Vagina (tissue), 2 donors: ENCODE measurements at regions not wholly inside any gene's neighbourhood (a gene's known extent, or its start where the extent isn't known, plus 50 kb on each side); places are given as distances from the start of the nearest gene placed in this dataset.
"Not testable (repeated sequence)": the region's sequence is repeated elsewhere in the genome, so short reads cannot be mapped to it uniquely, and the experiment has no call there.

ENCODE experiments used
- CTCF ChIP-seq, 3 experiments: fragments of 450-650 bp in 2 of 3; fragments of 200-600 bp in 1 of 3; sonication (generic) in 1 of 3; IDR thresholded peaks; one replicate each; pipeline ENCODE4 v1.5.1; 2017 to 2019; ENCODE audit warnings: antibody characterized with exemption in 3 of 3, mild to moderate bottlenecking in 2 of 3, moderate library complexity in 2 of 3
- POLR2A ChIP-seq, 2 donors: fragments of 450-650 bp; IDR thresholded peaks; one replicate each; pipeline ENCODE4 v1.6.1; 2017; ENCODE audit warnings: antibody characterized with exemption in 2 of 2, mild to moderate bottlenecking in 2 of 2, moderate library complexity in 2 of 2

DNA sequence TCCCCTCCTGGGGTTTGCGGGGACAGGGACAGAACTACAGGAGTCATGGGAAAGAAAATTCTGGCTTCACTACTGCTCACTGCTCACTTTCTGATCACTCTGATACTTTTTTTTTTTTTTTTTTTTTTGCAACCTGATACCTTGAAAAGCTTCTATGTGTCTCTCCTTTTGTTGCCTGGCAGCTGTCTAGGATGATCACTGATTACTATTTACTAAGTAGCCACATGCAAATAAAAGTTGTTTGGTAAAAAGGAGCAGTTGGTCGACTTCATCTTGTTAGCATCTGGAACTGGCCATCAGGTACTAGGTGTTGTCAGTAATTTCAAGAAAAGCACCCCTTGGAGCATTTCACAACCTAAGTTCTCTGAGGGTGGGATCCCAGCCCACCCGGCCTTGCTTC lies 74.9 kb upstream of the MTLN start:
- TF ChIP-seq POLR2A, CTCF (IDR thresholded peaks at IDR 0.05): not testable (repeated sequence)
